MCF 10A (cell line): ENCODE measurements at regions not wholly inside any gene's neighbourhood (a gene's known extent, or its start where the extent isn't known, plus 50 kb on each side); places are given as distances from the start of the nearest gene placed in this dataset.

ENCODE experiments used
- BruUV-seq: library from RNA; stranded (reverse); fragments of 400-500 nt; replicated peaks from 2 replicates; lab custom pipeline; 2021; lab: Mats Ljungman, UMichigan
- CTCF ChIA-PET: fragments of 300-600 bp; sonication (Branson Sonifier 250); formaldehyde crosslinking; extraction: SDS; loops from one replicate; lab custom pipeline; 2021; ENCODE audit warnings: antibody characterized with exemption, inconsistent platforms; lab: Yijun Ruan, JAX
- POLR2A ChIA-PET: fragments of 300-600, 350-650 bp; sonication (Branson Sonifier 250); formaldehyde crosslinking; extraction: SDS; loops from one replicate; lab custom pipeline; 2020; ENCODE audit warnings: antibody characterized with exemption, inconsistent platforms; lab: Yijun Ruan, JAX
- DNase-seq: peaks from one replicate; pipeline ENCODE4 v3.0.0-alpha.2; 2018; ENCODE audit not compliant: unreplicated experiment
- H3K27ac Mint-ChIP-seq: one replicate; pipeline ENCODE4 v1.8.0; 2022; ENCODE audit warnings: mild to moderate bottlenecking, low read depth, mixed read lengths; ENCODE audit not compliant: unreplicated experiment
- H3K27me3 Mint-ChIP-seq: one replicate; pipeline ENCODE4 v1.8.0; 2022; ENCODE audit warnings: mixed read lengths; ENCODE audit not compliant: insufficient read depth, unreplicated experiment
- H3K36me3 Mint-ChIP-seq: one replicate; pipeline ENCODE4 v1.8.0; 2022; ENCODE audit warnings: mild to moderate bottlenecking, moderate library complexity, mixed read lengths; ENCODE audit not compliant: insufficient read depth, unreplicated experiment
- H3K4me1 Mint-ChIP-seq: one replicate; pipeline ENCODE4 v1.8.0; 2022; ENCODE audit warnings: mixed read lengths; ENCODE audit not compliant: insufficient read depth, unreplicated experiment
- H3K4me3 Mint-ChIP-seq: one replicate; pipeline ENCODE4 v1.8.0; 2022; ENCODE audit warnings: mild to moderate bottlenecking, moderate library complexity, mixed read lengths; ENCODE audit not compliant: unreplicated experiment
- H3K9me3 Mint-ChIP-seq: one replicate; pipeline ENCODE4 v1.8.0; 2022; ENCODE audit warnings: mixed read lengths; ENCODE audit not compliant: unreplicated experiment
- CTCF ChIP-seq: fragments of 200-600 bp; IDR thresholded peaks from one replicate; pipeline ENCODE4 v1.8.0; 2022; ENCODE audit warnings: antibody characterized with exemption, mild to moderate bottlenecking; ENCODE audit not compliant: unreplicated experiment
- intact Hi-C: fragments of 100-400 bp; cut with micrococcal nuclease; formaldehyde crosslinking; loops from 2 replicates; pipeline ENCODE4 v1.14.1; 2022

GRCh38 chrX:26747877-26748276, 531.9 kb downstream of the MAGEB5 start:
- no peaks in the 10 kb centered on the region for H3K4me1 Mint-ChIP-seq
- H3K9me3 Mint-ChIP-seq, result no peaks in the 10 kb centered on the region
- POLR2A ChIA-PET, result no interaction called here
- no TSS peak for BruUV-seq
- no peak overlapping the region for H3K4me3 Mint-ChIP-seq
- no peak for TF ChIP-seq CTCF
- no peaks in the 10 kb centered on the region for H3K36me3 Mint-ChIP-seq
- intact Hi-C loops, result no loop called here
- H3K27me3 Mint-ChIP-seq, result no peaks in the 10 kb centered on the region
- CTCF ChIA-PET, result no interaction called here
- no peak overlapping the region for H3K27ac Mint-ChIP-seq
- no peak for DNase-seq

- intact Hi-C loops, result no loop called here
- H3K36me3 Mint-ChIP-seq, result peaks cover 6% of the 10 kb centered on the region
- TF ChIP-seq CTCF, result no peak
- no TSS peak for BruUV-seq
- no peaks in the 10 kb centered on the region for H3K4me1 Mint-ChIP-seq
- no peak overlapping the region for H3K4me3 Mint-ChIP-seq
- no peaks in the 10 kb centered on the region for H3K27me3 Mint-ChIP-seq
- DNase-seq, result no peak
- POLR2A ChIA-PET, result no interaction called here
- no peak overlapping the region for H3K27ac Mint-ChIP-seq
- CTCF ChIA-PET, result no interaction called here
- H3K9me3 Mint-ChIP-seq, result peaks cover 9% of the 10 kb centered on the region
These were observed 506.9 kb downstream of the MAGEB5 start for GRCh38 chrX:26722666-26723428.

GRCh38 chrX:26672571-26672970, 456.6 kb downstream of the MAGEB5 start:
- intact Hi-C loops, result no loop called here
- Mint-ChIP-seq H3K36me3 (no peaks in the 10 kb centered on the region), H3K4me1 (no peaks in the 10 kb centered on the region), H3K9me3 (peaks cover 20% of the 10 kb centered on the region), H3K27ac (no peak overlapping the region), H3K27me3 (no peaks in the 10 kb centered on the region), H3K4me3 (no peak overlapping the region)
- ChIA-PET CTCF (no interaction called here), POLR2A (no interaction called here)
- BruUV-seq, result no TSS peak
- TF ChIP-seq CTCF, result no peak
- DNase-seq, result no peak

GRCh38 chrX:26670521-26670920, 454.6 kb downstream of the MAGEB5 start:
- POLR2A ChIA-PET, result no interaction called here
- intact Hi-C loops, result no loop called here
- no peak overlapping the region for H3K4me3 Mint-ChIP-seq
- BruUV-seq, result no TSS peak
- no peak overlapping the region for H3K27ac Mint-ChIP-seq
- no peaks in the 10 kb centered on the region for H3K27me3 Mint-ChIP-seq
- DNase-seq, result no peak
- no peaks in the 10 kb centered on the region for H3K4me1 Mint-ChIP-seq
- H3K9me3 Mint-ChIP-seq, result peaks cover 13% of the 10 kb centered on the region
- no peak for TF ChIP-seq CTCF
- H3K36me3 Mint-ChIP-seq, result no peaks in the 10 kb centered on the region
- CTCF ChIA-PET, result no interaction called here
